Activated CD4-positive, alpha-beta T cell treated with anti-CD3 and anti-CD28 coated beads, Interleukin-2, amount 50 U/mL, for 48 hours (primary cell): ENCODE measurements at regions not wholly inside any gene's neighbourhood (a gene's known extent, or its start where the extent isn't known, plus 50 kb on each side); places are given as distances from the start of the nearest gene placed in this dataset.

ENCODE experiments used
- DNase-seq, 2 experiments: peaks; one replicate each; pipeline ENCODE4 v3.0.0-alpha.2; 2020

DNA sequence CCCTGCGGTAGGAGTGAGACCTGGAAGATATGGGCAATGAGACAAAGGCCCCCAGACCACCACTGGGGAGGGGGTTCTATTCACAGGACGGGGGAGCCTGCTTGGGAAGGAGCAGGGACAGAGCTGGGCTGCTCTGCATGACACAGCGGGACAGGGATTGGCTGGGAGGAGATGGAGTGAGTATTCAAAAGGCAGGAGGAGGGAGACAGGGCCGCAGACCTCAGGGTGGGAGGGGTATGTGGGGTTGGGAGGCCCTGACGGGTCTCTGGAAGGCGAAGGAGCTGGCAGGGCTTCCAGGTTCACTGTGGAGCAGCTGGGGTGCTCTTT lies 60.8 kb upstream of the RPS6KA2 start:
- no peak for DNase-seq

- DNase-seq = no peak
Observed at GRCh38 chr6:166687070-166687878, 60.2 kb upstream of the RPS6KA2 start.

- DNase-seq = no peak
Observed at GRCh38 chr6:166686317-166686716, 59.3 kb upstream of the RPS6KA2 start.

DNA sequence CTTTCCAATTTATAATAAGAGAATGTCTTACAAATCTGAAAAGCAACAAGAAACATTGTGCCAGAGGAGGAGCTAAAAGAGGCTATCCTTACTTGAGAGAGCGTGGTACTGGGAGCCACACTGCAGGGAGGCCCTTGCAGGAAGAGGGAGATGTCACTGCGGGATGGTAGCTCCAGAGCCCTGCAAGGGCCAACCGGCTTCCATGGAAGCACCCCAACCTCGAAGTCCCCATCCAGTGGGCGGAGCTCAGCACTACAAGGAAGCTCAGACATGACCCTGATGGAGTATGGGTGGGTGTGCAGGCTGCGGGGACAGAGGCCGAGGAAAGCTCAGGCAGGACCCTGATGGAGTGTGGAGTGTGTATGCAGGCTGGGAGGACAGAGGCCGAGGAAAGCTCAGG lies 57.8 kb upstream of the RPS6KA2 start:
- DNase-seq = no peak

GRCh38 chr6:166684170-166684569 lies 57.1 kb upstream of the RPS6KA2 start:
- DNase-seq = no peak

GRCh38 chr6:166683477-166683876 lies 56.4 kb upstream of the RPS6KA2 start:
- no peak for DNase-seq

GRCh38 chr6:166679566-166679965 lies 52.5 kb upstream of the RPS6KA2 start:
- DNase-seq = no peak

DNA sequence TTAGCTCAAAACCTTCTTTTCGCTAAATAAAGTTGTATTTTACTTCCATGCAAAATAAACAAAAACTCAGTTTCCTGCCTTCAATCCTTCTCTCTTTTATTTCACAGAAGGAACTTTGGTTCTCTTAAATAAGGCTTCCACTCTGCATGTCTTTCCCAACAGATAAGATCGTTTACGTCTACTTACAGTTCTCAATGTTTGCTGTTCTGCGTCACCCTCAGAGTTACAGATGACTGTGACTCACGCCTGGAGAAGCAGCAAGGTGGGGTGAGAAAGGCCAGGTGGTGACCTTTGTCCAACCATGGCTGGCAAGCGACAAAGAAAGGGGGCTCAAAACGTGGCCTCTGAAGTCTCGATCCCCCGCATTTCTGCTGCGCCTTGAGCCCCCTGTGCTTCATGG lies 51.4 kb upstream of the RPS6KA2 start:
- no peak for DNase-seq

DNA sequence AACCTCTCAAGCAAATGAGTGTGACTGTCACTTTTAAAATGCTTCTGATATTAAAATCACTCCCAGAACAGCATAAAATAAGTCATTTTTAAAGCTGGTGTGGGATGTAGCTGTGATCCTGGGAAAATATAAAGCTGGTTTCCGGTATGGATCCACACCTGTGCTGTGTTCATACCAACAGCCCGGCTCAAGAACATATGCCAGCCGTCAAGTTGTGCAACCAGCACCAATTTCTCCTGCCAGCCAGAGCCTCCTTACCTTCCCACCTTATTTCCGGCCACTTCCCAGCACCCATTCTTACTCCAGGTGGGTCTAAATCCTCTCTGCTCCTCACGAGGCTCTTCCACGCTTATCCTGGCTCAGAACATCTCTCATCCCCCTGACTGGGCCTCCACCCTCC lies 50.9 kb upstream of the RPS6KA2 start:
- no peak for DNase-seq
